H1 (cell line): ENCODE measurements at regions not wholly inside any gene's neighbourhood (a gene's known extent, or its start where the extent isn't known, plus 50 kb on each side); places are given as distances from the start of the nearest gene placed in this dataset.

Experiments used
- CREB1 ChIP-seq: IDR thresholded peaks from 2 replicates; pipeline ENCODE4 v1.6.1; 2012; ENCODE audit warnings: inconsistent platforms
- EP300 ChIP-seq, 2 experiments: IDR thresholded peaks; 1 replicate in 1 of 2; 2 replicates in 1 of 2; pipeline ENCODE4 v1.6.1; 2011 to 2012; ENCODE audit warnings: low read depth in 2 of 2, low read length in 2 of 2, mild to moderate bottlenecking in 2 of 2, borderline replicate concordance in 1 of 2, inconsistent platforms in 1 of 2, moderate library complexity in 1 of 2
- EZH2 ChIP-seq: fragments of 200-600 bp; sonication (generic); IDR thresholded peaks from 2 replicates; pipeline ENCODE4 v1.7.1; 2012; ENCODE audit warnings: low read depth, mild to moderate bottlenecking, moderate library complexity, low read length, inconsistent platforms; ENCODE audit not compliant: severe bottlenecking
- JUND ChIP-seq: IDR thresholded peaks from 2 replicates; pipeline ENCODE4 v1.6.1; 2011; ENCODE audit warnings: mild to moderate bottlenecking, improper control_type of control experiment, low read length
- POLR2AphosphoS5 ChIP-seq: IDR thresholded peaks from 2 replicates; pipeline ENCODE4 v1.6.1; 2011; ENCODE audit warnings: low read depth, low read length
- RAD21 ChIP-seq, 2 experiments: IDR thresholded peaks in 1 of 2; conservative IDR thresholded peaks in 1 of 2; 2 replicates each; pipeline ENCODE4 v1.6.1; 2011; ENCODE audit warnings: low read depth in 2 of 2, low read length in 2 of 2, improper control_type of control experiment in 1 of 2, inconsistent platforms in 1 of 2, mild to moderate bottlenecking in 1 of 2, moderate library complexity in 1 of 2
- SP2 ChIP-seq: IDR thresholded peaks from 2 replicates; pipeline ENCODE4 v1.6.1; 2012; ENCODE audit warnings: mild to moderate bottlenecking, low read length, inconsistent platforms
- TEAD4 ChIP-seq: IDR thresholded peaks from 2 replicates; pipeline ENCODE4 v1.6.1; 2012; ENCODE audit warnings: low read depth, low read length, inconsistent platforms, mixed read lengths
- TF ChIP-seq, protein P1 (sequence below), 3 experiments: IDR thresholded peaks; 1 replicate in 2 of 3; 2 replicates in 1 of 3; pipeline versions ENCODE4 v1.5.1 to v1.6.1; 2011; ENCODE audit warnings: low read length in 3 of 3, mild to moderate bottlenecking in 3 of 3, inconsistent platforms in 2 of 3, low read depth in 1 of 3, moderate library complexity in 1 of 3; ENCODE audit not compliant: insufficient read depth in 1 of 3; ENCODE audit errors: control extremely low read depth in 1 of 3
- TF ChIP-seq, protein P2 (sequence below): IDR thresholded peaks from 2 replicates; pipeline ENCODE4 v1.6.1; 2011; ENCODE audit warnings: low read length, improper control_type of control experiment

DNA sequence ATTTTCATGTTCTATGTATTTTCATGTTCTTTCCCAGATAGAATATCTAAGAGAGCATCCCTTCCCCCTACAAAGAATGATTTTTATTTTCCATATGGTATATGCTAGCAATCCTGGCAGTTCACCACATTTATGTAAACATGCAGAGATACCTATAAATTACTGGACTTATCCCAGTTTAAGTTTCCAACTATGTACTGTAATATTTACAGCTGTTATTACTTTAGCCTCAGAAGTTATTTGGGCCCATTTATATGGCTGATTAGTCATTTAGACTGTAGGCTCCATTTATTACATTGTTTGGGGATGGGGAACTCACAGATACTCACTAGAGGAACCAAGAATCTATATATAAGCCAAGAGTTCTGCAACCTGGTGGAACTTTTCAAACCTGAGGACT, 84.8 kb upstream of the WARS2 start:
- TF ChIP-seq RAD21 (IDR thresholded peaks at IDR 0.05 in 1 of 2, conservative IDR thresholded peaks at IDR 0.05 in 1 of 2; ENCODE audit: low read depth in 2 of 2, low read length in 2 of 2) (no peak), JUND (no peak), POLR2AphosphoS5 (no peak), TEAD4 (no peak), CREB1 (no peak), EZH2 (no peak), EP300 (IDR thresholded peaks at IDR 0.05; ENCODE audit: borderline replicate concordance in 1 of 2, low read depth in 2 of 2, low read length in 2 of 2) (no peak), SP2 (no peak)
- TF ChIP-seq, protein P1, sequence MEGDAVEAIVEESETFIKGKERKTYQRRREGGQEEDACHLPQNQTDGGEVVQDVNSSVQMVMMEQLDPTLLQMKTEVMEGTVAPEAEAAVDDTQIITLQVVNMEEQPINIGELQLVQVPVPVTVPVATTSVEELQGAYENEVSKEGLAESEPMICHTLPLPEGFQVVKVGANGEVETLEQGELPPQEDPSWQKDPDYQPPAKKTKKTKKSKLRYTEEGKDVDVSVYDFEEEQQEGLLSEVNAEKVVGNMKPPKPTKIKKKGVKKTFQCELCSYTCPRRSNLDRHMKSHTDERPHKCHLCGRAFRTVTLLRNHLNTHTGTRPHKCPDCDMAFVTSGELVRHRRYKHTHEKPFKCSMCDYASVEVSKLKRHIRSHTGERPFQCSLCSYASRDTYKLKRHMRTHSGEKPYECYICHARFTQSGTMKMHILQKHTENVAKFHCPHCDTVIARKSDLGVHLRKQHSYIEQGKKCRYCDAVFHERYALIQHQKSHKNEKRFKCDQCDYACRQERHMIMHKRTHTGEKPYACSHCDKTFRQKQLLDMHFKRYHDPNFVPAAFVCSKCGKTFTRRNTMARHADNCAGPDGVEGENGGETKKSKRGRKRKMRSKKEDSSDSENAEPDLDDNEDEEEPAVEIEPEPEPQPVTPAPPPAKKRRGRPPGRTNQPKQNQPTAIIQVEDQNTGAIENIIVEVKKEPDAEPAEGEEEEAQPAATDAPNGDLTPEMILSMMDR (IDR thresholded peaks at IDR 0.05; ENCODE audit: control extremely low read depth in 1 of 3, insufficient read depth in 1 of 3, low read depth in 1 of 3, low read length in 3 of 3), result no peak
- TF ChIP-seq, protein P2, sequence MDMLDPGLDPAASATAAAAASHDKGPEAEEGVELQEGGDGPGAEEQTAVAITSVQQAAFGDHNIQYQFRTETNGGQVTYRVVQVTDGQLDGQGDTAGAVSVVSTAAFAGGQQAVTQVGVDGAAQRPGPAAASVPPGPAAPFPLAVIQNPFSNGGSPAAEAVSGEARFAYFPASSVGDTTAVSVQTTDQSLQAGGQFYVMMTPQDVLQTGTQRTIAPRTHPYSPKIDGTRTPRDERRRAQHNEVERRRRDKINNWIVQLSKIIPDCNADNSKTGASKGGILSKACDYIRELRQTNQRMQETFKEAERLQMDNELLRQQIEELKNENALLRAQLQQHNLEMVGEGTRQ, result no peak
